IMR-90 (cell line): ENCODE measurements at regions not wholly inside any gene's neighbourhood (a gene's known extent, or its start where the extent isn't known, plus 50 kb on each side); places are given as distances from the start of the nearest gene placed in this dataset.

Experiments used
- ATAC-seq: fragments of 200-7000 bp; cut with Tn5 transposase; 2 replicates; pipeline ENCODE4 v1.9.1; 2020; ENCODE audit warnings: low read depth, mild to moderate bottlenecking, moderate library complexity
- BruUV-seq: library from RNA; stranded (reverse); fragments of 400-500 nt; replicated peaks from 2 replicates; lab custom pipeline; 2021; lab: Mats Ljungman, UMichigan
- CTCF ChIA-PET: fragments of 300-600 bp; formaldehyde crosslinking; extraction: SDS; loops from one replicate; lab custom pipeline; 2021; ENCODE audit warnings: antibody characterized with exemption; lab: Yijun Ruan, JAX
- POLR2A ChIA-PET: fragments of 300-600 bp; sonication (Branson Sonifier 250); formaldehyde crosslinking; loops from one replicate; lab custom pipeline; 2022; ENCODE audit warnings: antibody characterized with exemption; ENCODE audit not compliant: unreplicated experiment; lab: Charles Lee
- DNase-seq: peaks from one replicate; pipeline ENCODE4 v3.0.0; 2013
- H2AFZ ChIP-seq: replicated peaks from 2 replicates; pipeline ENCODE3; 2013; ENCODE audit warnings: low read length, mild to moderate bottlenecking; ENCODE audit not compliant: poor library complexity
- H2AK5ac ChIP-seq: 2 replicates; pipeline ENCODE4 v1.6.1; 2013; ENCODE audit warnings: low read depth, low read length, inconsistent platforms
- H2AK9ac ChIP-seq: replicated peaks from 2 replicates; pipeline ENCODE3; 2013; ENCODE audit warnings: mild to moderate bottlenecking, low read depth, low read length, moderate library complexity; ENCODE audit not compliant: poor library complexity
- H2BK120ac ChIP-seq: 2 replicates; pipeline ENCODE4 v1.6.1; 2013; ENCODE audit warnings: low read depth, low read length, inconsistent platforms
- H2BK15ac ChIP-seq: 3 replicates; pipeline ENCODE4 v1.6.1; 2013; ENCODE audit warnings: low read depth, low read length, inconsistent platforms
- H2BK20ac ChIP-seq: 2 replicates; pipeline ENCODE4 v1.6.1; 2013; ENCODE audit warnings: low read depth, mild to moderate bottlenecking, inconsistent platforms, low read length, moderate library complexity
- H2BK5ac ChIP-seq: 2 replicates; pipeline ENCODE4 v1.6.1; 2013; ENCODE audit warnings: mild to moderate bottlenecking, low read depth, low read length, inconsistent platforms; ENCODE audit not compliant: poor library complexity, severe bottlenecking
- H3K14ac ChIP-seq: replicated peaks from 2 replicates; pipeline ENCODE4 v1.6.1; 2013; ENCODE audit warnings: low read depth, low read length, inconsistent platforms
- H3K18ac ChIP-seq: 2 replicates; pipeline ENCODE4 v1.6.1; 2013; ENCODE audit warnings: low read depth, low read length, control low read depth
- H3K23ac ChIP-seq: 2 replicates; pipeline ENCODE4 v1.6.1; 2013; ENCODE audit warnings: low read depth, low read length, inconsistent platforms
- H3K27ac ChIP-seq: 2 replicates; pipeline ENCODE4 v1.5.1; 2013; ENCODE audit warnings: mild to moderate bottlenecking, control low read depth, low read length; ENCODE audit not compliant: insufficient read depth
- H3K27me3 ChIP-seq: 2 replicates; pipeline ENCODE4 v1.6.1; 2013; ENCODE audit warnings: low read length; ENCODE audit not compliant: control insufficient read depth, insufficient read depth
- H3K36me3 ChIP-seq: 2 replicates; pipeline ENCODE4 v1.6.1; 2013; ENCODE audit warnings: low read length, mixed read lengths; ENCODE audit not compliant: control insufficient read depth, insufficient read depth
- H3K4ac ChIP-seq: 2 replicates; pipeline ENCODE4 v1.6.1; 2013; ENCODE audit warnings: low read depth, low read length, inconsistent platforms
- H3K4me1 ChIP-seq: 2 replicates; pipeline ENCODE4 v1.6.1; 2013; ENCODE audit warnings: low read length, mixed read lengths; ENCODE audit not compliant: control insufficient read depth, insufficient read depth
- H3K4me2 ChIP-seq: 2 replicates; pipeline ENCODE4 v1.6.1; 2013; ENCODE audit warnings: low read depth, mild to moderate bottlenecking, control low read depth, low read length, moderate library complexity
- H3K4me3 ChIP-seq: 2 replicates; pipeline ENCODE4 v1.5.1; 2013; ENCODE audit warnings: low read depth, mild to moderate bottlenecking, control low read depth, low read length, moderate library complexity; ENCODE audit not compliant: insufficient read depth
- H3K56ac ChIP-seq: 2 replicates; pipeline ENCODE4 v1.6.1; 2013; ENCODE audit warnings: low read length, inconsistent platforms; ENCODE audit not compliant: insufficient read depth; ENCODE audit errors: extremely low read depth
- H3K79me1 ChIP-seq, 2 experiments: 2 replicates each; pipeline ENCODE4 v1.6.1; 2013; ENCODE audit warnings: low read length in 2 of 2, inconsistent platforms in 1 of 2, low read depth in 1 of 2
- H3K9ac ChIP-seq: 2 replicates; pipeline ENCODE4 v1.6.1; 2013; ENCODE audit warnings: low read depth, low read length, control low read depth
- H3K9me1 ChIP-seq: 2 replicates; pipeline ENCODE4 v1.6.1; 2013; ENCODE audit warnings: low read length, inconsistent platforms; ENCODE audit not compliant: insufficient read depth
- H3K9me3 ChIP-seq: 2 replicates; pipeline ENCODE4 v1.6.1; 2013; ENCODE audit warnings: low read length; ENCODE audit not compliant: control insufficient read depth, insufficient read depth
- H4K20me1 ChIP-seq: 2 replicates; pipeline ENCODE4 v1.6.1; 2013; ENCODE audit warnings: low read length, inconsistent platforms; ENCODE audit not compliant: insufficient read depth
- H4K5ac ChIP-seq: 2 replicates; pipeline ENCODE4 v1.6.1; 2013; ENCODE audit warnings: mild to moderate bottlenecking, low read depth, low read length, control low read depth
- H4K8ac ChIP-seq, 2 experiments: 2 replicates each; pipeline ENCODE4 v1.6.1; 2013; ENCODE audit warnings: low read depth in 2 of 2, low read length in 2 of 2, control low read depth in 1 of 2, inconsistent platforms in 1 of 2
- H4K91ac ChIP-seq: 2 replicates; pipeline ENCODE4 v1.6.1; 2013; ENCODE audit warnings: low read depth, low read length, inconsistent platforms; ENCODE audit not compliant: insufficient read depth
- BHLHE40 ChIP-seq: fragments of 150-350 bp; IDR thresholded peaks from 2 replicates; pipeline ENCODE4 v1.6.1; 2016; ENCODE audit warnings: mild to moderate bottlenecking, low read depth, low read length
- CEBPB ChIP-seq: IDR thresholded peaks from 2 replicates; pipeline ENCODE4 v1.6.1; 2012; ENCODE audit warnings: low read depth, low read length, improper control_type of control experiment
- CHD1 ChIP-seq: IDR thresholded peaks from 2 replicates; pipeline ENCODE4 v1.6.1; 2012; ENCODE audit warnings: low read depth, low read length, improper control_type of control experiment
- MAFK ChIP-seq: IDR thresholded peaks from 2 replicates; pipeline ENCODE4 v1.6.1; 2012; ENCODE audit warnings: low read depth, low read length, improper control_type of control experiment
- MAZ ChIP-seq: IDR thresholded peaks from 2 replicates; pipeline ENCODE4 v1.6.1; 2012; ENCODE audit warnings: low read depth, mild to moderate bottlenecking, low read length, improper control_type of control experiment, moderate library complexity, borderline replicate concordance
- MXI1 ChIP-seq: IDR thresholded peaks from 2 replicates; pipeline ENCODE4 v1.6.1; 2012; ENCODE audit warnings: low read depth, mild to moderate bottlenecking, low read length, moderate library complexity, borderline replicate concordance
- NFE2L2 ChIP-seq: fragments of 150-350 bp; IDR thresholded peaks from 2 replicates; pipeline ENCODE4 v1.6.1; 2016; ENCODE audit warnings: low read depth, mild to moderate bottlenecking, low read length
- POLR2A ChIP-seq: IDR thresholded peaks from 2 replicates; pipeline ENCODE4 v1.6.1; 2012; ENCODE audit warnings: mild to moderate bottlenecking, low read depth, low read length
- RAD21 ChIP-seq: IDR thresholded peaks from 2 replicates; pipeline ENCODE4 v1.6.1; 2012; ENCODE audit warnings: low read length, improper control_type of control experiment
- RCOR1 ChIP-seq: IDR thresholded peaks from 2 replicates; pipeline ENCODE4 v1.6.1; 2012; ENCODE audit warnings: mild to moderate bottlenecking, low read length, improper control_type of control experiment; ENCODE audit not compliant: insufficient replicate concordance
- RFX5 ChIP-seq: IDR thresholded peaks from 2 replicates; pipeline ENCODE4 v1.8.0; 2012; ENCODE audit warnings: low read depth, mild to moderate bottlenecking, low read length, moderate library complexity
- SMC3 ChIP-seq: fragments of 150-350 bp; IDR thresholded peaks from 2 replicates; pipeline ENCODE4 v1.6.1; 2016; ENCODE audit warnings: low read depth, mild to moderate bottlenecking, antibody characterized with exemption, low read length, moderate library complexity
- WGBS, 2 experiments: methylation state at CpG; one replicate each; pipeline versions ENCODE4 v1.1.5 to v1.1.7; 2013; ENCODE audit warnings: missing lambda C conversion rate in 2 of 2; ENCODE audit not compliant: insufficient read length in 1 of 2; ENCODE audit errors: extremely low coverage in 2 of 2; 5-methylcytosine and 5-hydroxymethylcytosine counted together
- dilution Hi-C: fragments of 300-500 bp; cut with HindIII; formaldehyde crosslinking; loops from one replicate; pipeline ENCODE4 v1.14.3; 2018; ENCODE audit warnings: low sequenced_read_pairs; ENCODE audit not compliant: unreplicated experiment
- in situ Hi-C: fragments of 300-500 bp; cut with MboI; formaldehyde crosslinking; loops from 3 replicates; pipeline ENCODE4 v1.14.3; 2019; ENCODE audit warnings: low sequenced_read_pairs, inconsistent platforms, mixed read lengths
- intact Hi-C: fragments of 100-400 bp; cut with micrococcal nuclease; formaldehyde crosslinking; loops from 2 replicates; pipeline ENCODE4 v1.10.0; 2022
- TF ChIP-seq, protein P1 (sequence below): fragments of 150-350 bp; IDR thresholded peaks from 2 replicates; pipeline ENCODE4 v1.6.1; 2016; ENCODE audit warnings: low read depth, mild to moderate bottlenecking, low read length, moderate library complexity, borderline replicate concordance
- TF ChIP-seq, protein P2 (sequence below): conservative IDR thresholded peaks from 2 replicates; pipeline ENCODE4 v1.5.1; 2012; ENCODE audit warnings: mild to moderate bottlenecking, low read depth, low read length, improper control_type of control experiment

DNA sequence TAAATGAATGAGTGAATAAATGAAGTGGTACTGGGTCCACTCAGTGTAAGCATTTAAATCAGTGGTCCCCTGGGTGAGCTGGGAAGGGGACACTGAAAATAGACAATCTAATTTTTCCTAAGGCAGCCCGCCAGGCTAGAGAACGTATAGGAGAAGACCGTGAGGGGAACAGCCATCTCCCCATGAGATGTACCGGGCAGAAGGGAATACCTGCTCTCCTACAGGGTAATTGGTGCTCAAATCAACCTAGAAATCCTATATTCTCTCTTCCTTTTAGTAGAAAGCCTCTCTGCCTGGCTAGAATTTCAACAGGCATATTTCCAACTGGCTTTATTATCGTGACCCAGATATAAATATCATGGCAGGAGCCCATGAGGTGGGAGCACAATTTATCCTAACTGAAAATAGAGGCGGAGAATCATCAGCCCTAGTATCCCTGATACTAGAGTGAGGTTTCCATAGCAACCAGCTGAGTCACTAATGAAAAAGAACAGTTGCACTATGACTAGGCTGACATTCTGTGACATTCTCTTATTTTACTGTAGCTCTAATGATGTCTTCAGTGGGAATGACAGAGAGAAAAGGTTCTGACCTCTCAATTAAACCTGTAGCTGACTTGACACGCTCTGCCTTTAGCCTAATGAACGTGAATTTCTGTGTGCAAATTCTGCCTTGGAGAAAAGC lies 96.5 kb upstream of the CAST start:
- 0 out of 4 replicates have a peak overlapping the region, but pooled peaks have one; percentile 1 to 33 for H4K8ac ChIP-seq
- H4K20me1 ChIP-seq, result no peaks in the 10 kb centered on the region
- H2BK120ac ChIP-seq, result peak overlapping the region; percentile 68; the same call in 1 of the 2 replicates
- peak overlapping the region; percentile 70; the same call in 1 of the 2 replicates for H2BK20ac ChIP-seq
- H3K36me3 ChIP-seq, result no peaks in the 10 kb centered on the region
- H3K4me3 ChIP-seq, result no peak overlapping the region
- H3K14ac ChIP-seq, result peak overlapping the region; percentile 47; the same call in 1 of the 2 replicates
- no peak overlapping the region for H3K23ac ChIP-seq
- H3K9me3 ChIP-seq, result peaks cover 2% of the 10 kb centered on the region; the same call in 1 of the 2 replicates
- peaks cover 15% of the 10 kb centered on the region for H3K4me1 ChIP-seq
- POLR2A ChIA-PET, result no interaction called here
- H3K56ac ChIP-seq, result no peak overlapping the region
- H3K79me1 ChIP-seq, result no peaks in the 10 kb centered on the region
- ATAC-seq, result peak; percentile 67
- H2BK5ac ChIP-seq, result no peak overlapping the region
- BruUV-seq, result no TSS peak
- H3K4ac ChIP-seq, result no peak overlapping the region
- peak; percentile 90 for DNase-seq
- no peak overlapping the region for H3K4me2 ChIP-seq
- H2AK9ac ChIP-seq, result no peak overlapping the region
- in situ Hi-C loops (no loop called here), dilution Hi-C loops (no loop called here), intact Hi-C loops (no loop called here)
- H3K27me3 ChIP-seq, result no peaks in the 10 kb centered on the region
- no peak overlapping the region; the same call in 1 of the 2 replicates for H3K18ac ChIP-seq
- H2AFZ ChIP-seq, result no peak overlapping the region
- no peak overlapping the region for H3K9ac ChIP-seq
- CTCF ChIA-PET, result interaction anchor here (0.7 kb wide), 1 partner anchor 189 kb away, joined by 3 read pairs; no protein-coding TSS in a partner anchor
- H4K91ac ChIP-seq, result 0 out of 2 replicates have a peak overlapping the region, but pooled peaks have one; percentile 31
- no peak overlapping the region for H3K27ac ChIP-seq
- H2AK5ac ChIP-seq, result peak overlapping the region; percentile 88
- peaks cover 6% of the 10 kb centered on the region; the same call in 1 of the 2 replicates for H3K9me1 ChIP-seq
- H2BK15ac ChIP-seq, result peak overlapping the region; percentile 63; the same call in 1 of the 3 replicates
- WGBS, 2 experiments, result 100% methylated on average over 1 of the region's 8 CpGs; no CpG with 5 or more reads in 1 of the 2 experiments
- H4K5ac ChIP-seq, result no peak overlapping the region
- TF ChIP-seq CHD1, result no peak
- TF ChIP-seq MXI1, result no peak
- TF ChIP-seq CEBPB, result peak; percentile 19; the same call in 1 of the 2 replicates
- TF ChIP-seq RAD21, result no peak
- TF ChIP-seq, protein P1, sequence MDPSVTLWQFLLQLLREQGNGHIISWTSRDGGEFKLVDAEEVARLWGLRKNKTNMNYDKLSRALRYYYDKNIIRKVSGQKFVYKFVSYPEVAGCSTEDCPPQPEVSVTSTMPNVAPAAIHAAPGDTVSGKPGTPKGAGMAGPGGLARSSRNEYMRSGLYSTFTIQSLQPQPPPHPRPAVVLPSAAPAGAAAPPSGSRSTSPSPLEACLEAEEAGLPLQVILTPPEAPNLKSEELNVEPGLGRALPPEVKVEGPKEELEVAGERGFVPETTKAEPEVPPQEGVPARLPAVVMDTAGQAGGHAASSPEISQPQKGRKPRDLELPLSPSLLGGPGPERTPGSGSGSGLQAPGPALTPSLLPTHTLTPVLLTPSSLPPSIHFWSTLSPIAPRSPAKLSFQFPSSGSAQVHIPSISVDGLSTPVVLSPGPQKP, result no peak
- TF ChIP-seq RCOR1, result no peak
- no peak for TF ChIP-seq SMC3
- TF ChIP-seq MAFK, result peak; percentile 33; the same call in 1 of the 2 replicates
- no peak for TF ChIP-seq BHLHE40
- no peak for TF ChIP-seq POLR2A
- TF ChIP-seq RFX5, result no peak
- TF ChIP-seq MAZ, result no peak
- TF ChIP-seq, protein P2, sequence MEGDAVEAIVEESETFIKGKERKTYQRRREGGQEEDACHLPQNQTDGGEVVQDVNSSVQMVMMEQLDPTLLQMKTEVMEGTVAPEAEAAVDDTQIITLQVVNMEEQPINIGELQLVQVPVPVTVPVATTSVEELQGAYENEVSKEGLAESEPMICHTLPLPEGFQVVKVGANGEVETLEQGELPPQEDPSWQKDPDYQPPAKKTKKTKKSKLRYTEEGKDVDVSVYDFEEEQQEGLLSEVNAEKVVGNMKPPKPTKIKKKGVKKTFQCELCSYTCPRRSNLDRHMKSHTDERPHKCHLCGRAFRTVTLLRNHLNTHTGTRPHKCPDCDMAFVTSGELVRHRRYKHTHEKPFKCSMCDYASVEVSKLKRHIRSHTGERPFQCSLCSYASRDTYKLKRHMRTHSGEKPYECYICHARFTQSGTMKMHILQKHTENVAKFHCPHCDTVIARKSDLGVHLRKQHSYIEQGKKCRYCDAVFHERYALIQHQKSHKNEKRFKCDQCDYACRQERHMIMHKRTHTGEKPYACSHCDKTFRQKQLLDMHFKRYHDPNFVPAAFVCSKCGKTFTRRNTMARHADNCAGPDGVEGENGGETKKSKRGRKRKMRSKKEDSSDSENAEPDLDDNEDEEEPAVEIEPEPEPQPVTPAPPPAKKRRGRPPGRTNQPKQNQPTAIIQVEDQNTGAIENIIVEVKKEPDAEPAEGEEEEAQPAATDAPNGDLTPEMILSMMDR, result no peak
- peak; percentile 82 for TF ChIP-seq NFE2L2
